Keratinocyte (primary cell): ENCODE measurements at regions not wholly inside any gene's neighbourhood (a gene's known extent, or its start where the extent isn't known, plus 50 kb on each side); places are given as distances from the start of the nearest gene placed in this dataset.

ENCODE experiments used
- DNase-seq: peaks from one replicate; pipeline ENCODE4 v3.0.0-alpha.2; 2011; ENCODE audit warnings: low read depth, missing footprints, low spot score
- FAIRE-seq: peaks from 2 replicates; lab custom pipeline; 2011; peaks lifted over from hg19 to GRCh38; lab: Jason Lieb, UNC
- H2AFZ ChIP-seq: 2 replicates; pipeline ENCODE4 v1.6.0; 2012; ENCODE audit warnings: low read length, control low read depth, inconsistent platforms; ENCODE audit not compliant: control insufficient read depth
- H3K27ac ChIP-seq: 2 replicates; pipeline ENCODE4 v1.5.1; 2011; ENCODE audit warnings: low read length; ENCODE audit not compliant: control insufficient read depth, insufficient read depth
- H3K27me3 ChIP-seq: 3 replicates; pipeline ENCODE4 v1.6.0; 2011; ENCODE audit warnings: low read length; ENCODE audit not compliant: control insufficient read depth, insufficient read depth; ENCODE audit errors: extremely low read depth
- H3K36me3 ChIP-seq, 2 experiments: 2 replicates in 1 of 2; 3 replicates in 1 of 2; pipeline ENCODE4 v1.5.1; 2011; ENCODE audit warnings: low read length in 2 of 2, mild to moderate bottlenecking in 1 of 2; ENCODE audit not compliant: control insufficient read depth in 2 of 2, insufficient read depth in 2 of 2; ENCODE audit errors: extremely low read depth in 1 of 2
- H3K4me1 ChIP-seq: 3 replicates; pipeline ENCODE4 v1.5.1; 2011; ENCODE audit warnings: low read length; ENCODE audit not compliant: control insufficient read depth, insufficient read depth; ENCODE audit errors: extremely low read depth
- H3K4me2 ChIP-seq: 3 replicates; pipeline ENCODE4 v1.6.0; 2011; ENCODE audit warnings: low read depth, low read length; ENCODE audit not compliant: control insufficient read depth, insufficient read depth; ENCODE audit errors: extremely low read depth
- H3K4me3 ChIP-seq, 3 experiments: fragments of 200-600 bp in 1 of 3; sonication (generic) in 1 of 3; 2 replicates in 2 of 3; 3 replicates in 1 of 3; pipeline ENCODE4 v1.5.1; 2011 to 2016; ENCODE audit warnings: low read length in 3 of 3, mild to moderate bottlenecking in 3 of 3, control low read depth in 2 of 3, inconsistent platforms in 1 of 3, low read depth in 1 of 3, mixed read lengths in 1 of 3, mixed run types in 1 of 3, moderate library complexity in 1 of 3; ENCODE audit not compliant: control insufficient read depth in 2 of 3, insufficient read depth in 2 of 3; ENCODE audit errors: extremely low read depth in 1 of 3
- H3K79me2 ChIP-seq: 2 replicates; pipeline ENCODE4 v1.6.0; 2012; ENCODE audit warnings: low read length; ENCODE audit not compliant: control insufficient read depth, insufficient read depth
- H3K9ac ChIP-seq: 3 replicates; pipeline ENCODE4 v1.6.0; 2011; ENCODE audit warnings: low read length; ENCODE audit not compliant: control insufficient read depth, insufficient read depth; ENCODE audit errors: extremely low read depth
- H3K9me1 ChIP-seq: 3 replicates; pipeline ENCODE4 v1.6.0; 2011; ENCODE audit warnings: low read length; ENCODE audit not compliant: control insufficient read depth, insufficient read depth; ENCODE audit errors: extremely low read depth
- H3K9me3 ChIP-seq: 2 replicates; pipeline ENCODE4 v1.5.1; 2012; ENCODE audit warnings: low read depth, low read length; ENCODE audit not compliant: control insufficient read depth
- H4K20me1 ChIP-seq: 3 replicates; pipeline ENCODE4 v1.6.0; 2011; ENCODE audit warnings: low read length; ENCODE audit not compliant: control insufficient read depth, insufficient read depth; ENCODE audit errors: extremely low read depth
- EZH2 ChIP-seq: IDR thresholded peaks from one replicate; pipeline ENCODE4 v1.6.1; 2012; ENCODE audit warnings: inconsistent platforms, mild to moderate bottlenecking, low read length, moderate library complexity
- dilution Hi-C: fragments of 300-500 bp; cut with MboI; formaldehyde crosslinking; loops from one replicate; pipeline ENCODE4 v1.7.0; 2020; ENCODE audit warnings: low sequenced_read_pairs; ENCODE audit not compliant: extremely low pct_ligation_motif_present
- TF ChIP-seq, protein P1 (sequence below), 3 experiments: IDR thresholded peaks in 1 of 3; conservative IDR thresholded peaks in 1 of 3; optimal IDR thresholded peaks in 1 of 3; 2 replicates in 2 of 3; 3 replicates in 1 of 3; pipeline versions ENCODE3 to v1.5.1; 2011; ENCODE audit warnings: low read length in 3 of 3, mild to moderate bottlenecking in 3 of 3, moderate library complexity in 2 of 3, control low read depth in 1 of 3, inconsistent platforms in 1 of 3; ENCODE audit not compliant: insufficient read depth in 2 of 3; ENCODE audit errors: extremely low read depth in 1 of 3

DNA sequence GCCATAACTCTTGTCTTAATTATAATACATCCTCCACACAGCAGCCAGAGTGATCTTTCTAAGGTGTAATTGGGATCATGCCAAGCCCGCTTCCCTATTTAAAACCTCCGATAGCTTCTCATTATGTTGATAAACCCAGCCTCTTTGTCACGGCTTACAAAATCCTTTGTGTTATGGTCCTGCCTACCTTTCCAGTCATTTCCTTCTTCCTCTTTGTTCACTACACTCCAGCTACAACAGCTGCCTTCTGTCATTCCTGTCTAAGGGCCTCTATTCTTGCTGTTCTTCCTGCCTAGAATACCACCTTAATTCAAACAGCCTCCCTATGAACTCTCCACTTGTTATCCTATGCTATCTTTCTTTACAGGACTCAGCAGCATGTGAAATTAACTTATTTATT is 70.6 kb upstream of the CAPRIN1 start:
- no peak overlapping the region for H3K27ac ChIP-seq
- H4K20me1 ChIP-seq = no peaks in the 10 kb centered on the region
- H3K79me2 ChIP-seq = no peaks in the 10 kb centered on the region
- H2AFZ ChIP-seq = no peak overlapping the region
- no peaks in the 10 kb centered on the region for H3K36me3 ChIP-seq
- H3K9me3 ChIP-seq = no peaks in the 10 kb centered on the region
- no peak overlapping the region for H3K4me2 ChIP-seq
- H3K9ac ChIP-seq = no peak overlapping the region
- no peaks in the 10 kb centered on the region for H3K4me1 ChIP-seq
- FAIRE-seq (no peak), DNase-seq (no peak)
- H3K4me3 ChIP-seq = no peak overlapping the region
- dilution Hi-C loops = no loop called here
- no peak for TF ChIP-seq EZH2
- TF ChIP-seq, protein P1, sequence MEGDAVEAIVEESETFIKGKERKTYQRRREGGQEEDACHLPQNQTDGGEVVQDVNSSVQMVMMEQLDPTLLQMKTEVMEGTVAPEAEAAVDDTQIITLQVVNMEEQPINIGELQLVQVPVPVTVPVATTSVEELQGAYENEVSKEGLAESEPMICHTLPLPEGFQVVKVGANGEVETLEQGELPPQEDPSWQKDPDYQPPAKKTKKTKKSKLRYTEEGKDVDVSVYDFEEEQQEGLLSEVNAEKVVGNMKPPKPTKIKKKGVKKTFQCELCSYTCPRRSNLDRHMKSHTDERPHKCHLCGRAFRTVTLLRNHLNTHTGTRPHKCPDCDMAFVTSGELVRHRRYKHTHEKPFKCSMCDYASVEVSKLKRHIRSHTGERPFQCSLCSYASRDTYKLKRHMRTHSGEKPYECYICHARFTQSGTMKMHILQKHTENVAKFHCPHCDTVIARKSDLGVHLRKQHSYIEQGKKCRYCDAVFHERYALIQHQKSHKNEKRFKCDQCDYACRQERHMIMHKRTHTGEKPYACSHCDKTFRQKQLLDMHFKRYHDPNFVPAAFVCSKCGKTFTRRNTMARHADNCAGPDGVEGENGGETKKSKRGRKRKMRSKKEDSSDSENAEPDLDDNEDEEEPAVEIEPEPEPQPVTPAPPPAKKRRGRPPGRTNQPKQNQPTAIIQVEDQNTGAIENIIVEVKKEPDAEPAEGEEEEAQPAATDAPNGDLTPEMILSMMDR (optimal IDR thresholded peaks at IDR 0.05 in 1 of 3, IDR thresholded peaks at IDR 0.05 in 1 of 3, conservative IDR thresholded peaks at IDR 0.05 in 1 of 3; ENCODE audit: extremely low read depth in 1 of 3, insufficient read depth in 2 of 3, low read length in 3 of 3) = no peak
- no peaks in the 10 kb centered on the region for H3K9me1 ChIP-seq
- no peaks in the 10 kb centered on the region for H3K27me3 ChIP-seq

GRCh38 chr11:33978376-33978775 is 73.2 kb upstream of the CAPRIN1 start:
- H3K4me1 ChIP-seq = no peaks in the 10 kb centered on the region
- H4K20me1 ChIP-seq = no peaks in the 10 kb centered on the region
- no peak overlapping the region for H3K27ac ChIP-seq
- no peak for DNase-seq
- H3K79me2 ChIP-seq = no peaks in the 10 kb centered on the region
- no peaks in the 10 kb centered on the region for H3K27me3 ChIP-seq
- H3K36me3 ChIP-seq = no peaks in the 10 kb centered on the region
- TF ChIP-seq, protein P1 (optimal IDR thresholded peaks at IDR 0.05 in 1 of 3, IDR thresholded peaks at IDR 0.05 in 1 of 3, conservative IDR thresholded peaks at IDR 0.05 in 1 of 3; ENCODE audit: extremely low read depth in 1 of 3, insufficient read depth in 2 of 3, low read length in 3 of 3) = no peak
- TF ChIP-seq EZH2 = no peak
- no peak for FAIRE-seq
- no peak overlapping the region for H3K9ac ChIP-seq
- H2AFZ ChIP-seq = no peak overlapping the region
- no peaks in the 10 kb centered on the region for H3K9me3 ChIP-seq
- H3K9me1 ChIP-seq = no peaks in the 10 kb centered on the region
- no peak overlapping the region for H3K4me2 ChIP-seq
- dilution Hi-C loops = no loop called here
- no peak overlapping the region for H3K4me3 ChIP-seq
